GM19043 (cell line): ENCODE measurements at regions not wholly inside any gene's neighbourhood (a gene's known extent, or its start where the extent isn't known, plus 50 kb on each side); places are given as distances from the start of the nearest gene placed in this dataset.
"Not testable (repeated sequence)": the region's sequence is repeated elsewhere in the genome, so short reads cannot be mapped to it uniquely, and the experiment has no call there.

Experiments
- ATAC-seq: cut with Tn5 transposase; IDR thresholded peaks from one replicate; pipeline ENCODE4 v1.9.1; 2021; ENCODE audit warnings: low read depth; ENCODE audit not compliant: unreplicated experiment

GRCh38 chr5:81830596-81830995 is 79.7 kb upstream of the SSBP2 start:
- no peak for ATAC-seq

DNA sequence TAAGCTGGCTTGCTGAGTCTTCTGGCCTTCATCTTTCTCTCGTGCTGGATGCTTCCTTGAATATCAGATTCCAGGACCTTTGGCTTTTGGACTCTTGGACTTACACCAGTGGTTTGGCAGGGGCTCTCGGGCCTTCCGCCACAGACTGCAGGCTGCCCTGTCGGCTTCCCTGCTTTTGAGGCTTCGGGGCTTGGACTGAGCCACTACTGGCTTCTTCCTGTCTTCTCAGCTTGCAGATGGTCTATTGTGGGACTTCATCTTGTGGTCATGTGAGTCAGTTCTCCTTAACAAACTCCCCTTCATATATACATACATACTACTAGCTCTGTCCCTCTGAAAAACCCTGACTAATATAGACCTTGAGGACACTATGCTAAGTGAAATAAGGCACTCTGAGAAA is 78.3 kb upstream of the SSBP2 start:
- no peak for ATAC-seq

DNA sequence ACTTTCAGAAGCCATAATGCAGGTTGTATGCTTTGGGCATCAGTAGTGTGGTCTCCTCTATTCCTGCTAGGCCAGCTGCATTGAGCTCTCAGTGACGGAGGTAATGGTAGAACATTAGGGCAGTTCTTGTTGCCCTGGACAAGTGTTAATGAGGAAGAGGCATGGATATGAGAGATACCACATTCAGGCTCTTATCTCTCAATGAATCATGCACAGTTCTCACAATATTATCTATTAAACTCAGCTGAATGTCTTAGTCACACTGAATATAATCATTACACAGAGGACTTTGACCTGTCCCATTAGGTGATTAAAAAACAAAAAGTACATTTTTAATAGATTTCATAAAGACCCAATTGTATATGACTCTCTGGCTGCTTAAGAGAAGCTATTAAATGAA is 76.6 kb upstream of the SSBP2 start:
- no peak for ATAC-seq

- no peak for ATAC-seq
Measured at GRCh38 chr5:81826128-81826527, 75.2 kb upstream of the SSBP2 start.

DNA sequence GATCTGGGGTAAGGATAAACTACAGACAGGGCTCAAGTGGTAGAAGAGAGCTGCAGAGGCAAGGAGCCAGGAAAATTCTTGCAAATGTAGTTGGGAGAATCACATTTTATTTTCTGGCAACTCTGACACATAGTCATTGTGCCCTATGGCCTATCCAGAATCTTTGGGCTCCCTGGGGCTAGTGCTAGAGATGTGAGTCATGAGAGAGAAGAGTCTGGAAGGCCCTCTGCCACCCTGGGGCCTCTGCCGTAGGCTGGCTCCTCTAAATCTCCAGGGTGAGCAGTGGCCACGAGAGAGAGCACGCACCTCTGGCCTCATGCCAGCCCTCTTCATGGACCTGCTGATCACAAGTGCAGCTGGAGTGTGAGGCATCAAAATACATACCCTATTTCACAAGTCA is 74.3 kb upstream of the SSBP2 start:
- no peak for ATAC-seq

DNA sequence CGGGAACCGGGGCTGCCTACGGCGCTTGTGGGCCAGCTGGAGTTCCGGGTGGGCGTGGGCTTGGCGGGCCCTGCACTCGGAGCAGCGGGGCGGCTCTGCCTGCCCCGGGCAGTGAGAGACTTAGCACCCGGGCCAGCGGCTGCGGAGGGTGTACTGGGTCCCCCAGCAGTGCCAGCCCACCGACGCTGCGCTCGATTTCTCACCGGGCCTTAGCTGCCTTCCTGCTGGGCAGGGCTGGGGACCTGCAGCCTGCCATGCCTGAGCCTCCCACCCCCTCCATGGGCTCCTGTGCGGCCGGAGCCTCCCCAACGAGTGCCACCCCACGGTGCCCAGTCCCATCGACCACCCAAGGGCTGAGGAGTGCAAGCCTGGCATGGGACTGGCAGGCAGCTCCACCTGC is 72.8 kb upstream of the SSBP2 start:
- not testable (repeated sequence) for ATAC-seq

GRCh38 chr5:81820863-81821262 is 70.0 kb upstream of the SSBP2 start:
- ATAC-seq: no peak

- no peak for ATAC-seq
Measured at GRCh38 chr5:81820318-81820636, 69.4 kb upstream of the SSBP2 start.

DNA sequence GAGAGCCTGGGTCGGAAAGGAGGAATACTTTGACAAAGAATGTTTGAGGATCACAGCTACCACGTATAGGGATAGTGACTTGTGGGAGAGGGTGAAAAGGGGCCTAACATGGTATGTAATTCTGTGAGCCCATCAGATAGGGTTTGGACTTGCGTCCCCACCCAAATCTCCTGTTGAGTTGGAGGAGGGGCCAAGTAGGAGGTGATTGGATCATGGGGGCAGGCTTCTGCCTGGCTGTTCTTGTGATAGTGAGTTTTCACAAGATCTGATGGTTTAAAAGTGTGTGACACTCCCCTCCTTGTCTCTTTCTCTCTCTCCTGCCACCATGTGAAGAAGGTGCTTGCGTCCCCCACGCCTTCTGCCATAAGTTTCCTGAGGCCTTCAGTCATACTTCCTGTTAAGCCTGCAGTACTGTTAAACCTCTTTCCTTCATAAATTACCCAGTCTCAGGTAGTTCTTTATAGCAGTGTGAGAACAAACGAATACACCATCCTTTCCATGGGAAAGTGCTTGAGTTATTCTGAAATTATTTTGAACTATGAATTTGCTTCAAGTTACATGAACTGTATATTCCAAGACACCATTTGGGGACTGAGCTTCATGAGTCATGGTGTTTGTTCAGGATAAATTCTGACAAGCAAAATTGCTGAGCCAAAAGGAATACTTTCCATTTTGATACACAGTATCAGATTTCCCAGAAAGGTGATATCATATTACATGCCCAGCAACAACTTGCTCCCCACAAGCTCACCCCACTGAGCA is 68.8 kb upstream of the SSBP2 start:
- ATAC-seq: no peak

GRCh38 chr5:81817980-81818379 is 67.1 kb upstream of the SSBP2 start:
- no peak for ATAC-seq

DNA sequence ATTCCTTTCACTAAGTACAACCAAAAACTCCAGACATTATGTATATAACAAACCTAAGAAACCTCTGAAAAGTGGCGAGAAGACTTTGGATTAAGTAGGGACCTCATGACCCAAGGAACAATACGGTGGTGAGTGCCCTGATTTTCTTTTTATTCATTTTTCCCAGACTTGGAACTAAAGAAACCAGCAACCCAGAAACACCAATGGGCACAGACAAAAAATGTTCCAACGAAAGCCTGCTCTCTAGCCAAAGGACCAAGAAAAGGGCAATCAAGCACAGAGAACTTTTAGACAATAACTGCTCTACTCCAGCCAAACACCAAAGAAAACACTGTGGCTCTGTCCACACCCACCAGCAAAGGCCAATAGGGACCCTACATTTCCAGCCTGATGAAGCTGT is 66.2 kb upstream of the SSBP2 start:
- no peak for ATAC-seq

DNA sequence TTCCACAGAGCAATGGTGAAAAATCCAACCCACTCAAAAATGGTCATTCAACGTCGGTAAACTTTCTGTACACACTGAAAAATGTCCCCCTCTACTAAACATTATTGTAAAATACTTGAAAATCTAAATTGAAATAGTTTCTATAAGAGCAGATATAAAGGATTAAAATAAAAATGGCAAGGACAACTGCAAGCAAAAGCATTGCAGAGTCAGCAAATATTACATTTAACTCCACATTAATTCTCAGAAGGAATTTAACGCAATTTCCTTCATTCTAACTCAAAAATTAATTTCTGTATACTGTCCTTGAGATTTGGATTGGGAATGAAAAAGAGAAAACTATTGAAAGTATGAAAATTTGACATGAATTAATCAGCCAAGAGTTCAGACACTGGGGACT is 64.4 kb upstream of the SSBP2 start:
- no peak for ATAC-seq

DNA sequence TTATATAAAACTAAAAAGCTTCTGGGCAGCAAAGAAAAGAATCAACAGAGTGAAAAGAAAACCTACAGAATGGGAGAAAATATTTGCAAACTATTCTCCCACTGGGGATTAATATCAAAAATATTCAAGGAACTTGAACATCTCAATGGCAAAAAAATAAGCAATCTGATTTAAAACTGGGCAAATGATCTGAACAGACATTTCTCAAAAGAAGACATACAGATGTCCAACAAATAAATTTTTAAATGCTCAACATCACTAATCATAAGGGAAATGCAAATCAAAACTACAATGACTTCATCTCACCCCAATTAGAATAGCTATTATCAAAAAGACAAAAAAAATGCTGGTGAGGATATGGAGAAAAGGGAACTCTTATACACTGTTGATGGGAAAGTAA is 57.2 kb upstream of the SSBP2 start:
- no peak for ATAC-seq

DNA sequence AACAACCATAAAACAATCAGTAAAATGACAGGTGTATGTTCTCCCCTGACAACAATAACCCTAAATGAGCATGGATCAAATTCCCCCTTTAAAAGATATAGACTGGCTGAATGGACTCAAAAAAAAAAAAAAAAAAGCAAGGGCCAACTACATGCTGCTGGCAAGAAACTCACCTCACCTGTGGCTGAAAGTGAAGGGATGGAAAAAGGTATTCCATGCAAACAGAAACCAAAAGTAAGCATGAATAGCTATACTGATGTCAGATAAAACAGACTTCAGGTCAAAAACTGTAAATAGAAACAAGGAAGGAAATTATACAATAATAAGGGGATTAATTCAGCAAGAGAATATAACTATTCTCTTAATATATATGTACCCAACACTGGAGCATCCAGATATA is 54.2 kb upstream of the SSBP2 start:
- ATAC-seq: no peak

GRCh38 chr5:81803812-81804211 is 52.9 kb upstream of the SSBP2 start:
- ATAC-seq: no peak

GRCh38 chr5:81802625-81803024 is 51.7 kb upstream of the SSBP2 start:
- no peak for ATAC-seq

DNA sequence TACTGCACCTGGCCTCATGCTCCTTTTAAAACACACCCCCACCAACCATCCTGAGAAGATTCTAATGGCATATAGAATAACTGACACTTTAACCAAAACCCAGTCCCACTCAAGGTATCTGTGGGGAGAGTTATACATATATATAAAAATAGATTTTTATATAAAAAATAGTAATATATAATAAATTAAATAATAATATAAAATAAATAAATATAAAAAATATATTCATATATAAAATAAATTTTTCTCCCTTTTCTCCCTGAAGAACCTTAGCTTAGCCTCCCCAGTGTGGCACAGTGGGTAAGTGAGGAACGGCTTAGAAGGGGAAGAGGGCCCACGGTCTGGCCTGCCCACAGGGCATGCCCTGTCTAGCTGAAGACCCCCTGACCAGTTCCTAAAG is 51.1 kb upstream of the SSBP2 start:
- ATAC-seq: no peak

- ATAC-seq: no peak
Measured at GRCh38 chr5:81800797-81801196, 49.9 kb upstream of the SSBP2 start.
